HG03469 (cell line): ENCODE measurements at regions not wholly inside any gene's neighbourhood (a gene's known extent, or its start where the extent isn't known, plus 50 kb on each side); places are given as distances from the start of the nearest gene placed in this dataset.

Experiments used
- ATAC-seq: cut with Tn5 transposase; IDR thresholded peaks from one replicate; pipeline ENCODE4 v1.9.1; 2021; ENCODE audit warnings: mild to moderate bottlenecking, moderate library complexity, moderate number of reproducible peaks; ENCODE audit not compliant: unreplicated experiment

- no peak for ATAC-seq
These were observed 158.1 kb upstream of the NREP start for GRCh38 chr5:111914966-111915636.

GRCh38 chr5:111902436-111902835 lies 145.4 kb upstream of the NREP start:
- no peak for ATAC-seq

GRCh38 chr5:111901296-111901695 lies 144.3 kb upstream of the NREP start:
- no peak for ATAC-seq

- no peak for ATAC-seq
These were observed 136.0 kb upstream of the NREP start for GRCh38 chr5:111892949-111893348.

- ATAC-seq = no peak
These were observed 130.7 kb upstream of the NREP start for GRCh38 chr5:111887706-111888105.

GRCh38 chr5:111869681-111870080 lies 112.7 kb upstream of the NREP start:
- no peak for ATAC-seq

- no peak for ATAC-seq
These were observed 108.4 kb upstream of the NREP start for GRCh38 chr5:111865356-111865755.

GRCh38 chr5:111863801-111864200 lies 106.8 kb upstream of the NREP start:
- no peak for ATAC-seq

GRCh38 chr5:111859533-111860270 lies 102.7 kb upstream of the NREP start:
- no peak for ATAC-seq

- ATAC-seq = no peak
These were observed 102.0 kb upstream of the NREP start for GRCh38 chr5:111859031-111859430.

- ATAC-seq = no peak
These were observed 100.6 kb upstream of the NREP start for GRCh38 chr5:111857623-111858022.

- ATAC-seq = no peak
These were observed 100.0 kb upstream of the NREP start for GRCh38 chr5:111856876-111857466.

- ATAC-seq = no peak
These were observed 98.4 kb upstream of the NREP start for GRCh38 chr5:111855356-111855755.

GRCh38 chr5:111854186-111854585 lies 97.2 kb upstream of the NREP start:
- no peak for ATAC-seq

GRCh38 chr5:111853748-111854147 lies 96.8 kb upstream of the NREP start:
- ATAC-seq = no peak

- ATAC-seq = no peak
These were observed 94.9 kb upstream of the NREP start for GRCh38 chr5:111851631-111852548.

GRCh38 chr5:111848476-111848875 lies 91.5 kb upstream of the NREP start:
- ATAC-seq = no peak

- ATAC-seq = no peak
These were observed 90.3 kb upstream of the NREP start for GRCh38 chr5:111847052-111847925.

GRCh38 chr5:111840036-111840674 lies 83.2 kb upstream of the NREP start:
- no peak for ATAC-seq

- no peak for ATAC-seq
These were observed 82.4 kb upstream of the NREP start for GRCh38 chr5:111839438-111839837.
